Esophagus squamous epithelium (tissue), 5 donors: ENCODE measurements at regions not wholly inside any gene's neighbourhood (a gene's known extent, or its start where the extent isn't known, plus 50 kb on each side); places are given as distances from the start of the nearest gene placed in this dataset.

ENCODE experiments used
- DNase-seq: peaks from one replicate; lab custom pipeline; 2025; lab: John Stamatoyannopoulos, UW
- H3K27ac ChIP-seq, 4 donors: fragments of 200-600 bp; sonication (generic); one replicate each; pipeline ENCODE4 v1.5.1; 2016 to 2019; ENCODE audit warnings: mild to moderate bottlenecking in 1 of 4
- H3K27me3 ChIP-seq, 4 donors: fragments of 200-600 bp; sonication (generic); 1 replicate in 3 of 4; 2 replicates in 1 of 4; pipeline versions ENCODE4 v1.5.1 to v1.6.0; 2017 to 2021; ENCODE audit warnings: antibody characterized with exemption in 1 of 4
- H3K36me3 ChIP-seq, 3 donors: fragments of 200-600 bp; sonication (generic); one replicate each; pipeline ENCODE4 v1.5.1; 2016 to 2019
- H3K4me1 ChIP-seq, 3 donors: fragments of 200-600 bp; sonication (generic); one replicate each; pipeline ENCODE4 v1.5.1; 2017 to 2019
- H3K4me3 ChIP-seq, 4 donors: fragments of 200-600 bp; sonication (generic); 1 replicate in 3 of 4; 2 replicates in 1 of 4; pipeline ENCODE4 v1.5.1; 2016 to 2019; ENCODE audit warnings: mild to moderate bottlenecking in 2 of 4, moderate library complexity in 1 of 4
- H3K9me3 ChIP-seq, 3 donors: fragments of 200-600 bp; sonication (generic); one replicate each; pipeline ENCODE4 v1.5.1; 2016 to 2019
- CTCF ChIP-seq, 6 experiments: fragments of 450-650 bp in 4 of 6; fragments of 200-600 bp in 2 of 6; sonication (generic) in 2 of 6; IDR thresholded peaks; one replicate each; pipeline ENCODE4 v1.5.1; 2016 to 2019; ENCODE audit warnings: antibody characterized with exemption in 6 of 6, mild to moderate bottlenecking in 4 of 6, moderate library complexity in 4 of 6
- POLR2A ChIP-seq, 4 donors: fragments of 450-650 bp; IDR thresholded peaks; one replicate each; pipeline ENCODE4 v1.6.1; 2017; ENCODE audit warnings: antibody characterized with exemption in 4 of 4, mild to moderate bottlenecking in 4 of 4, moderate library complexity in 3 of 4
- WGBS, 2 donors: methylation state at CpG; one replicate each; pipeline ENCODE4 v1.1.5; 2018; 5-methylcytosine and 5-hydroxymethylcytosine counted together
- intact Hi-C: fragments of 100-400 bp; cut with DNase I; formaldehyde crosslinking; loops from one replicate; pipeline ENCODE4 v1.15.0; 2022
- donor health status: DM: yes; HTN: yes; CAD: no.

- 58 to 70% methylated on average over 1 of the region's 1 CpG for WGBS, 2 donors
- no peak overlapping the region for H3K4me3 ChIP-seq
- no peak overlapping the region for H3K27ac ChIP-seq
- H3K9me3 ChIP-seq: no peaks in the 10 kb centered on the region
- no peak for DNase-seq
- intact Hi-C loops: no loop called here
- no peaks in the 10 kb centered on the region for H3K36me3 ChIP-seq
- no peaks in the 10 kb centered on the region for H3K4me1 ChIP-seq
- no peak for TF ChIP-seq CTCF (IDR thresholded peaks at IDR 0.05)
- TF ChIP-seq POLR2A (IDR thresholded peaks at IDR 0.05): no peak
- H3K27me3 ChIP-seq: no peaks in the 10 kb centered on the region
Observed at GRCh38 chr7:119377861-119378260, 895.1 kb upstream of the KCND2 start.

GRCh38 chr7:119382726-119383125 is 890.2 kb upstream of the KCND2 start:
- DNase-seq: no peak
- H3K4me1 ChIP-seq: no peaks in the 10 kb centered on the region
- intact Hi-C loops: no loop called here
- no peaks in the 10 kb centered on the region for H3K27me3 ChIP-seq
- no peak overlapping the region for H3K27ac ChIP-seq
- TF ChIP-seq POLR2A (IDR thresholded peaks at IDR 0.05): no peak
- TF ChIP-seq CTCF (IDR thresholded peaks at IDR 0.05): no peak
- no peak overlapping the region for H3K4me3 ChIP-seq
- H3K9me3 ChIP-seq: no peaks in the 10 kb centered on the region
- no peaks in the 10 kb centered on the region for H3K36me3 ChIP-seq

- intact Hi-C loops: no loop called here
- no peaks in the 10 kb centered on the region for H3K36me3 ChIP-seq
- H3K27me3 ChIP-seq: no peaks in the 10 kb centered on the region
- TF ChIP-seq CTCF (IDR thresholded peaks at IDR 0.05) (no peak), POLR2A (IDR thresholded peaks at IDR 0.05) (no peak)
- no peak for DNase-seq
- no peaks in the 10 kb centered on the region for H3K4me1 ChIP-seq
- H3K4me3 ChIP-seq: no peak overlapping the region
- WGBS, 2 donors: 63 to 87% methylated on average over 2 of the region's 2 CpGs
- no peak overlapping the region for H3K27ac ChIP-seq
- H3K9me3 ChIP-seq: no peaks in the 10 kb centered on the region
Observed at GRCh38 chr7:119395024-119395423, 878.0 kb upstream of the KCND2 start.

- TF ChIP-seq CTCF (IDR thresholded peaks at IDR 0.05) (no peak), POLR2A (IDR thresholded peaks at IDR 0.05) (no peak)
- H3K9me3 ChIP-seq: no peaks in the 10 kb centered on the region
- no peak overlapping the region for H3K27ac ChIP-seq
- no peaks in the 10 kb centered on the region for H3K27me3 ChIP-seq
- H3K4me3 ChIP-seq: no peak overlapping the region
- H3K36me3 ChIP-seq: no peaks in the 10 kb centered on the region
- no peak for DNase-seq
- no peaks in the 10 kb centered on the region for H3K4me1 ChIP-seq
- intact Hi-C loops: no loop called here
- 55 to 62% methylated on average over 2 of the region's 2 CpGs for WGBS, 2 donors
Observed at GRCh38 chr7:119397156-119397555, 875.8 kb upstream of the KCND2 start.

GRCh38 chr7:119408596-119408995 is 864.4 kb upstream of the KCND2 start:
- Histone ChIP-seq H3K9me3 (peaks cover 0 to 13% (median 6%) of the 10 kb centered on the region in 3 donors), H3K4me1 (no peaks in the 10 kb centered on the region), H3K27me3 (no peaks in the 10 kb centered on the region), H3K4me3 (no peak overlapping the region), H3K36me3 (no peaks in the 10 kb centered on the region), H3K27ac (no peak overlapping the region)
- TF ChIP-seq CTCF (IDR thresholded peaks at IDR 0.05) (no peak), POLR2A (IDR thresholded peaks at IDR 0.05) (no peak)
- WGBS, 2 donors: 75 to 82% methylated on average over 1 of the region's 1 CpG
- no peak for DNase-seq
- intact Hi-C loops: no loop called here
